Body of pancreas (tissue), 4 donors: ENCODE measurements at regions not wholly inside any gene's neighbourhood (a gene's known extent, or its start where the extent isn't known, plus 50 kb on each side); places are given as distances from the start of the nearest gene placed in this dataset.

Source experiments
- CTCF ChIP-seq, 7 experiments: fragments of 450-650 bp in 4 of 7; fragments of 200-600 bp in 3 of 7; sonication (generic) in 3 of 7; IDR thresholded peaks; one replicate each; pipeline ENCODE4 v1.5.1; 2016 to 2019; ENCODE audit warnings: antibody characterized with exemption in 7 of 7
- POLR2A ChIP-seq, 3 donors: fragments of 450-650 bp; IDR thresholded peaks; one replicate each; pipeline ENCODE4 v1.6.1; 2016; ENCODE audit warnings: antibody characterized with exemption in 3 of 3, mild to moderate bottlenecking in 2 of 3

DNA sequence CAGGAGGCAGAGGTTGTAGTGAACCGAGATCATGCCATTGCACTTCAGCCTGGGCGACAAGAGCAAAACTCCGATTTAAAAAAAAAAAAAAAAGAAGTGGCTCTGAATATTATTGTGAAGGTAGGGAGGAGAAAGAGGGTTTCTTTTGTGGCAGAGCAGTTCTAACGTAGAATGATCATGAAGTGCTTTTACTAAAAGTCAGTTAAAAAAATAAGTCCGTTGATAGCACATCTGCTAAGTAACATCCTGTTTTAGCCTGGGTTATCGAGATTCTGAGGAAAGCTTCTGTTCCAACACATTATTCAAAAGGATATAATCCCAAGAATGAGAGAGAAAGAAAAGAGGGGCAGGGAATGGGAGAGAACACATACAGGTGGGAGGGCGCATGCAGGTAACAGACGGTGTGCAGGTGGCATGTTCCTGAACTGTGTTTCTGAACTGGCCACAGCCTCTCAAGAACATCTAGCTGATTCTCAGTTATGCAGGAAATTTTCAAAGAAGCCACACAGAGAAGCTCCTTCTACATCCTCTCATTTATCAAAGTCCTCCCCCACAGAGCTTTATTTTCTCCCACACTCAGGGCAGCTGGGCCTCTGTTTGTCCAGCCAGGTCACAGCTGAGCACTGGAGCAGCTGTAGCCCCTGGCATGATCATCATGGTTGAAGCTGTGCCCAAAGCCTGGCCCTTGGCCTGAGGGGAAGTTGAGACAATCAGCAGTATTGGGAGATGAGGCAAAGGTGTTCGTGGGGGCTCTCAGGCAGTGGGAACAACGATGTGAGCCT lies 342.3 kb downstream of the ZNF674 start:
- TF ChIP-seq CTCF (IDR thresholded peaks at IDR 0.05) (no peak), POLR2A (IDR thresholded peaks at IDR 0.05) (no peak)
